ENCODE measurements at regions not wholly inside any gene's neighbourhood (a gene's known extent, or its start where the extent isn't known, plus 50 kb on each side); places are given as distances from the start of the nearest gene placed in this dataset.

GRCh38 chr13:58630794-58631193 is 999.2 kb downstream of the PCDH17 start:
- H3K27me3 Mint-ChIP-seq (ENCODE audit: insufficient read depth, low read depth, poor library complexity): no peaks in the 10 kb centered on the region
- no peaks in the 10 kb centered on the region; the same call in 2 of the 3 replicates for H3K9me3 Mint-ChIP-seq
- no peaks in the 10 kb centered on the region for H3F3A ChIP-seq (replicated peaks; ENCODE audit: low read depth)
- H3K27me3 ChIP-seq (ENCODE audit: insufficient read depth): no peaks in the 10 kb centered on the region
- no peak overlapping the region for H3K4me3 Mint-ChIP-seq
- no peaks in the 10 kb centered on the region for H3K36me3 Mint-ChIP-seq (ENCODE audit: low read depth)
- H4K20me1 ChIP-seq (replicated peaks; ENCODE audit: insufficient read depth): no peaks in the 10 kb centered on the region
- ATAC-seq (no peak), DNase-seq (ENCODE audit: low spot score) (no peak)
- no peak overlapping the region for H3K27ac ChIP-seq (ENCODE audit: low read depth)
- no peaks in the 10 kb centered on the region for H3K9me2 ChIP-seq (ENCODE audit: insufficient read depth)
- no peaks in the 10 kb centered on the region for H3K79me2 ChIP-seq (replicated peaks; ENCODE audit: insufficient read depth)
- no peaks in the 10 kb centered on the region for H3K36me3 ChIP-seq (ENCODE audit: insufficient read depth)
- peaks cover 4% of the 10 kb centered on the region; the same call in 1 of the 3 replicates for H3K4me1 Mint-ChIP-seq
- no peaks in the 10 kb centered on the region for H3K4me1 ChIP-seq (ENCODE audit: insufficient read depth)
- H2AFZ ChIP-seq: no peak overlapping the region
- H3K4me2 ChIP-seq: no peak overlapping the region
- no peak overlapping the region for H3K4me3 ChIP-seq
- no peak overlapping the region for H3K27ac Mint-ChIP-seq
- no peak for TF ChIP-seq NANOG (IDR thresholded peaks at IDR 0.05; ENCODE audit: borderline replicate concordance)
- no peak for TF ChIP-seq REST (IDR thresholded peaks at IDR 0.05; ENCODE audit: unreplicated experiment)
- no peak for TF ChIP-seq ZNF462 (CRISPR knock-in tag; IDR thresholded peaks at IDR 0.05)
- TF ChIP-seq ZNF114 (CRISPR knock-in tag; IDR thresholded peaks at IDR 0.05): no peak
- no peak for TF ChIP-seq POLR2AphosphoS5 (IDR thresholded peaks at IDR 0.05; ENCODE audit: low read depth)
- no peak for TF ChIP-seq STAT1 (IDR thresholded peaks at IDR 0.05; ENCODE audit: unreplicated experiment)
- TF ChIP-seq CREB1 (CRISPR knock-in tag; IDR thresholded peaks at IDR 0.05; ENCODE audit: low read depth): no peak
- TF ChIP-seq ETS1 (IDR thresholded peaks at IDR 0.05): no peak
- TF ChIP-seq JUNB (IDR thresholded peaks at IDR 0.05; ENCODE audit: unreplicated experiment): no peak
- no peak for TF ChIP-seq ZNF331 (CRISPR knock-in tag; IDR thresholded peaks at IDR 0.05; ENCODE audit: low read depth)
- TF ChIP-seq EZH2phosphoT487 (IDR thresholded peaks at IDR 0.05; ENCODE audit: unreplicated experiment): no peak
- TF ChIP-seq CTCF (conservative IDR thresholded peaks at IDR 0.05; ENCODE audit: low read depth in 2 of 2): no peak
- TF ChIP-seq EZH2 (IDR thresholded peaks at IDR 0.05; ENCODE audit: low read depth, unreplicated experiment): no peak

Data from GM23338 (cell line).